ENCODE measurements at regions not wholly inside any gene's neighbourhood (a gene's known extent, or its start where the extent isn't known, plus 50 kb on each side); places are given as distances from the start of the nearest gene placed in this dataset.

GRCh38 chr2:150122156-150122555 is 365.3 kb downstream of the RND3 start:
- TF ChIP-seq CTCF (IDR thresholded peaks at IDR 0.05) (no peak), POLR2A (IDR thresholded peaks at IDR 0.05) (no peak)
